ENCODE measurements at regions not wholly inside any gene's neighbourhood (a gene's known extent, or its start where the extent isn't known, plus 50 kb on each side); places are given as distances from the start of the nearest gene placed in this dataset.
A peak's percentile ranks its signal among the peaks of the same experiment; 100 is the strongest.

DNA sequence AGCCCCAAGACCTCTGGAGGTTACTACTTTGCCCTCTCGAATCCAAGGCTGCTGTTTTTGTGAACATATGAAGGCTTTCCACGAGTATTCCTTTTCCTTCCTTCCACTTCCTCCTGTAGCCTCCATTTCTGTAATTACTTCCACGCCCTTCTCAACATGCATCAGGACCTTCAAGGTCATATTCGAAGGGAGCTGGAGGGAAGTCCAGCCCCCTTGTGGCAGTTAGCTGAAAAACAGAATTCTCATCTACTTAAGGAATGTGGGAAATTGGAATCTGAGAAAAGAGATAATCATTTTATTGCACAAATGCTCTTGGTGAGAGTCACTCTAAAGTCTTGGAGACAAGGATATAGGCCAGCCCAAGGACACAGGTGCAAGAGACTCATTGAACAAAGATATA lies 1000.2 kb downstream of the TDRD15 start:
- no peak for TF ChIP-seq EZH2phosphoT487 (IDR thresholded peaks at IDR 0.05; ENCODE audit: borderline replicate concordance, low read length)
- TF ChIP-seq, protein P1, sequence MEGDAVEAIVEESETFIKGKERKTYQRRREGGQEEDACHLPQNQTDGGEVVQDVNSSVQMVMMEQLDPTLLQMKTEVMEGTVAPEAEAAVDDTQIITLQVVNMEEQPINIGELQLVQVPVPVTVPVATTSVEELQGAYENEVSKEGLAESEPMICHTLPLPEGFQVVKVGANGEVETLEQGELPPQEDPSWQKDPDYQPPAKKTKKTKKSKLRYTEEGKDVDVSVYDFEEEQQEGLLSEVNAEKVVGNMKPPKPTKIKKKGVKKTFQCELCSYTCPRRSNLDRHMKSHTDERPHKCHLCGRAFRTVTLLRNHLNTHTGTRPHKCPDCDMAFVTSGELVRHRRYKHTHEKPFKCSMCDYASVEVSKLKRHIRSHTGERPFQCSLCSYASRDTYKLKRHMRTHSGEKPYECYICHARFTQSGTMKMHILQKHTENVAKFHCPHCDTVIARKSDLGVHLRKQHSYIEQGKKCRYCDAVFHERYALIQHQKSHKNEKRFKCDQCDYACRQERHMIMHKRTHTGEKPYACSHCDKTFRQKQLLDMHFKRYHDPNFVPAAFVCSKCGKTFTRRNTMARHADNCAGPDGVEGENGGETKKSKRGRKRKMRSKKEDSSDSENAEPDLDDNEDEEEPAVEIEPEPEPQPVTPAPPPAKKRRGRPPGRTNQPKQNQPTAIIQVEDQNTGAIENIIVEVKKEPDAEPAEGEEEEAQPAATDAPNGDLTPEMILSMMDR (IDR thresholded peaks at IDR 0.05; ENCODE audit: low read depth, low read length, poor library complexity, severe bottlenecking), result peak; percentile 37
- H3K36me3 ChIP-seq (ENCODE audit: control insufficient read depth, low read length), result no peaks in the 10 kb centered on the region
- H3K9me2 ChIP-seq (replicated peaks; ENCODE audit: control insufficient read depth, low read length), result no peaks in the 10 kb centered on the region
- no peaks in the 10 kb centered on the region for H3K9me3 ChIP-seq (ENCODE audit: control insufficient read depth, insufficient read depth, low read length)
- H3K4me3 ChIP-seq (ENCODE audit: low read length), result no peak overlapping the region
- no peaks in the 10 kb centered on the region for H3K4me1 ChIP-seq (ENCODE audit: control insufficient read depth, low read length)
- no peaks in the 10 kb centered on the region for H4K20me1 ChIP-seq (ENCODE audit: control insufficient read depth, insufficient read depth, low read depth, low read length)
- H3K27ac ChIP-seq (ENCODE audit: low read depth, low read length), result no peak overlapping the region
- no peaks in the 10 kb centered on the region for H3K27me3 ChIP-seq (ENCODE audit: control insufficient read depth, low read length)
- H3K79me2 ChIP-seq (ENCODE audit: control insufficient read depth, low read length), result no peaks in the 10 kb centered on the region
- no peaks in the 10 kb centered on the region for H3F3A ChIP-seq (ENCODE audit: control insufficient read depth, insufficient read depth)
- no peak overlapping the region for H3K4me2 ChIP-seq (ENCODE audit: low read length)

DNA sequence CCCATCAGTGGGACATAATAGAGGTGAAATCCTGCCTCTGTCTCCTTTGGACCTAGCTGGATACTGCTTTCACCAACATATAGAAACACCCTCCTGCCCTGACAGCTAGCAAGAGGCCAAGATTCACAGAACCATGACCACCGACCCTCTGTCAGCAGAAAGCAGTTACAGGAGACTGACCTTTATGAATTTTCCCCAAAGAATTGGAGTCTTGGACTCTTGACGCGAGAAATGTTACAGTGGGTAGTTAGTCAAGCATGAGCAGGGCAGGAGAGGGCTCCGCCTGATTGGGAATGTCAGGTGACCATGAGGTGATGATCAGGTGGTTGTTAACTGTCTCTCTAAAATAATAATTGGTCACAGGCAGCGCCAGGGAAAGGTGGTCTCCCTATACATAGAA lies 1002.3 kb downstream of the TDRD15 start:
- Histone ChIP-seq H3K9me3 (ENCODE audit: control insufficient read depth, insufficient read depth, low read length) (no peaks in the 10 kb centered on the region), H3K27me3 (ENCODE audit: control insufficient read depth, low read length) (no peaks in the 10 kb centered on the region), H3F3A (ENCODE audit: control insufficient read depth, insufficient read depth) (no peaks in the 10 kb centered on the region), H4K20me1 (ENCODE audit: control insufficient read depth, insufficient read depth, low read depth, low read length) (no peaks in the 10 kb centered on the region), H3K4me3 (ENCODE audit: low read length) (no peak overlapping the region), H3K27ac (ENCODE audit: low read depth, low read length) (no peak overlapping the region), H3K4me2 (ENCODE audit: low read length) (no peak overlapping the region), H3K4me1 (ENCODE audit: control insufficient read depth, low read length) (no peaks in the 10 kb centered on the region), H3K79me2 (ENCODE audit: control insufficient read depth, low read length) (no peaks in the 10 kb centered on the region), H3K36me3 (ENCODE audit: control insufficient read depth, low read length) (no peaks in the 10 kb centered on the region), H3K9me2 (replicated peaks; ENCODE audit: control insufficient read depth, low read length) (no peaks in the 10 kb centered on the region)
- TF ChIP-seq, protein P1 (IDR thresholded peaks at IDR 0.05; ENCODE audit: low read depth, low read length, poor library complexity, severe bottlenecking), result no peak

DNA sequence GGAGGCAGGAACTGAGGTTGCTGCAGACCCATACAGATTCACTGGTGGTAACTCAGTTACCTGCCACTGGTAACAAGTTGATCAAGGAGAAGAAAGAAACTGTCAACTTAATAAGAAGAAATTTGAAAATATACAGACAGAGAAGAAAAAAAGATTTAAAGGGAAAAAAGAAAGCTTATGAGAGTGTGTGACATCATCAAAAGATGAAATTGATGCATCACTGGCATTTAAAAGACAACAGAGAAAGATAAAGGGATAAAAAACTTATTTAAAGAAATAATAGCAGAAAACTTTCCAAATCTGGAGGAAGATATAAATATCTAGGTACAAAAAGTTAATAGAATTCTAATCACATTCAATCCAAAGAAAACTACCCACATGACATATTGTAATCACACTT lies 1003.2 kb downstream of the TDRD15 start:
- TF ChIP-seq EZH2phosphoT487 (IDR thresholded peaks at IDR 0.05; ENCODE audit: borderline replicate concordance, low read length), result no peak
- TF ChIP-seq, protein P1 (IDR thresholded peaks at IDR 0.05; ENCODE audit: low read depth, low read length, poor library complexity, severe bottlenecking), result no peak
- no peaks in the 10 kb centered on the region for H3K9me2 ChIP-seq (replicated peaks; ENCODE audit: control insufficient read depth, low read length)
- no peaks in the 10 kb centered on the region for H3K36me3 ChIP-seq (ENCODE audit: control insufficient read depth, low read length)
- no peaks in the 10 kb centered on the region for H3K9me3 ChIP-seq (ENCODE audit: control insufficient read depth, insufficient read depth, low read length)
- no peaks in the 10 kb centered on the region for H3F3A ChIP-seq (ENCODE audit: control insufficient read depth, insufficient read depth)
- no peak overlapping the region for H3K27ac ChIP-seq (ENCODE audit: low read depth, low read length)
- H3K4me3 ChIP-seq (ENCODE audit: low read length), result no peak overlapping the region
- H3K4me1 ChIP-seq (ENCODE audit: control insufficient read depth, low read length), result no peaks in the 10 kb centered on the region
- H3K79me2 ChIP-seq (ENCODE audit: control insufficient read depth, low read length), result no peaks in the 10 kb centered on the region
- H3K4me2 ChIP-seq (ENCODE audit: low read length), result no peak overlapping the region
- H3K27me3 ChIP-seq (ENCODE audit: control insufficient read depth, low read length), result no peaks in the 10 kb centered on the region
- H4K20me1 ChIP-seq (ENCODE audit: control insufficient read depth, insufficient read depth, low read depth, low read length), result no peaks in the 10 kb centered on the region

DNA sequence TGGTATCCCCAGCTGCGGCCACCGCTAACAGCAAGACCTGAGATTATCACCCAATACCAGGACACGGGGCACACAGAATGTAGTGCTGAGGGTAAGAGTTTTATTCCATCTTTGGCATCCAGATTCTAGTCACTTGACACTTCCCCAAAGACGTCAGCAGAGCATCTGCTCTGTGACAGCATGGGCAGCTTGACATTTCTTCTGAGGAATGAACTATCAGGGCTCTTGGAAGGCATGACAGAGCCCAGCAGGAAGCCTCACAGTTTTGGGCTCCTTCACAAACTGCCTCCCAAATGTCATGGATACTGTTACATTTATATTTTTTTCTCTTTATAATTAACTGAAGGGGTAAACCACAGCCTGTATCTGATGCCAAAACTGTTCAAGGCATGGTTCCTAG lies 1010.7 kb downstream of the TDRD15 start:
- Histone ChIP-seq H3K27ac (ENCODE audit: low read depth, low read length) (no peak overlapping the region), H3K27me3 (ENCODE audit: control insufficient read depth, low read length) (no peaks in the 10 kb centered on the region), H3K9me3 (ENCODE audit: control insufficient read depth, insufficient read depth, low read length) (no peaks in the 10 kb centered on the region), H3K4me2 (ENCODE audit: low read length) (no peak overlapping the region), H4K20me1 (ENCODE audit: control insufficient read depth, insufficient read depth, low read depth, low read length) (no peaks in the 10 kb centered on the region), H3K36me3 (ENCODE audit: control insufficient read depth, low read length) (no peaks in the 10 kb centered on the region), H3K9me2 (replicated peaks; ENCODE audit: control insufficient read depth, low read length) (no peaks in the 10 kb centered on the region), H3K4me3 (ENCODE audit: low read length) (no peak overlapping the region), H3K79me2 (ENCODE audit: control insufficient read depth, low read length) (no peaks in the 10 kb centered on the region), H3F3A (ENCODE audit: control insufficient read depth, insufficient read depth) (no peaks in the 10 kb centered on the region), H3K4me1 (ENCODE audit: control insufficient read depth, low read length) (no peaks in the 10 kb centered on the region)
- no peak for TF ChIP-seq EZH2phosphoT487 (IDR thresholded peaks at IDR 0.05; ENCODE audit: borderline replicate concordance, low read length)
- TF ChIP-seq, protein P1 (IDR thresholded peaks at IDR 0.05; ENCODE audit: low read depth, low read length, poor library complexity, severe bottlenecking), result no peak
